Umbilical cord (tissue), 1 donor: ENCODE measurements at regions not wholly inside any gene's neighbourhood (a gene's known extent, or its start where the extent isn't known, plus 50 kb on each side); places are given as distances from the start of the nearest gene placed in this dataset.

Experiments
- DNase-seq: peaks from one replicate; pipeline ENCODE4 v3.0.0-alpha.2; 2015; ENCODE audit warnings: low spot score

DNA sequence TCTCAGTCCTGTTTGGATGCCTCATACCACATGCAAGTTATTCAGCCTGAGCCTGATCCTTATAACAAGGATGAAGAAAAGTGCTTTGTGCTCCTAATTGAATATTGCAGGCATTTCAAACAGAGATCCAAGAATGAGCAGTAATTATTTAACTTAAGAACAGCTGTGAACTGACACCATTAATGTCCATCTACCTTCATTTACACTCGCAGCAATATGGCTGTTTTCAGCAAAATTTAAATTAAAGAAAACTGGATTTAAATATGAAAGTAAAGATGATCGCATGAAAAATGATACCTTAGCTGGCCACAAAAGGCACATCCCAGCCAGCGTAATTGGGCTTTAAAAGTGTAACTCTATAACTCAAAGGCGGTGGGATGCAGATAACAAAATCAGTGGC, 466.3 kb downstream of the GALC start:
- DNase-seq, result no peak

- no peak for DNase-seq
Measured at GRCh38 chr14:87524011-87524410, 469.0 kb downstream of the GALC start.

DNA sequence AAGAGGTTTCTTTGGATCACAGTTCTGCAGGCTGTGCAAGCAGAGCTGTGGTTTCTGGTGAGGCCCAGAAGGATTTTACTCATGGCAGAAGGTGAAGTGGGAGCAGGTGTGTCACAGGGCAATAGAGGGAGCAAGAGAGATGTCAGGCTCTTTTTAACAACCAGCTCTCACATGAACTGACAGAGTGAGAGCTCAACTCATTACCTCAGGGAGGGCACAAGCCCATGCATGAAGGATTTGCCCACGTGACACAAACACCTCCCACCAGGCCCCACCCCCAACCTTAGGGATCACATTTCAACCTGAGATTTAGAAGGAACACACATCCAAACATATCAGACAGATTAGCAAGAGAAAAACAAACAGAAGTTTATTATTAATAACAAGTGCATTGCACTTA, 470.4 kb downstream of the GALC start:
- no peak for DNase-seq

DNA sequence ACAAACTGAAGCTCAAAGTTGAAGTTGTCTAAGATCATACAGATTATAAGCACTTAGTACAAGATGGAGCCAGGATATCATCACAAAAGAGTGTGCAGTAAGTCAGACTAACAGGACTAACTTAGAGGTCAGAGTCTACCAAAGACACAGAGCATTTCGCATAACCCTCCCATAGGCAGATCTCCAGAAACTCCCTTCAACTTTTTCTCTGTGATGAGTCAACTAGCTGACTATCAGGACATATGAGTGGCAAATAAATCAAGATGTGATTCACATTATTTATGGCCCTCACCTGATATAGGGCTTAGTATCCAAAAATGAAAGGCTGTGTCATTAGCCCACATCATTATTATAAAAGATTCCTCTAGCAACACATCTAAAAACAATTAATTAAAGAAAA, 484.6 kb downstream of the GALC start:
- no peak for DNase-seq

DNA sequence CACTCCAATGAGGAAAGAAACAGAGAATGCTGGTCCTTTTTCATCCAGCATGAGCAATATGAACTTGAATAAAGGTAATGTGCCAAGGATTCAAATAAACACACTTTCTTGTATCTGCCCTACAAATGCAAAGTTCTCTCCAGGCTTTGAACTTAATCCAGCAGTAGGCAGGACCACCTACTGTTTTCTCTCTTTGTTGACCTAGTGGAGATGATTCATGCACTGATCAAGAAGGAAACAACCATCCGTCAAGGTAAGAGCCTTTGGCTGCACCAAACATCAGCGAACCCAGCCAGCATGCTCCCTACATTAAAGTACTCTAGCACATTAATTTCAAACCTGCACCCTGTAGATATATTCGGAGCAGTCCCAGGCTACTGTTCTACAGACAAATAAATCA, 489.3 kb downstream of the GALC start:
- DNase-seq, result no peak

GRCh38 chr14:87497301-87497700, 495.7 kb downstream of the GALC start:
- no peak for DNase-seq

- DNase-seq, result no peak
Measured at GRCh38 chr14:87494010-87494409, 499.0 kb downstream of the GALC start.

- DNase-seq, result no peak
Measured at GRCh38 chr14:87492561-87492960, 500.4 kb downstream of the GALC start.

- no peak for DNase-seq
Measured at GRCh38 chr14:87491816-87492215, 501.2 kb downstream of the GALC start.

GRCh38 chr14:87489196-87489819, 503.7 kb downstream of the GALC start:
- no peak for DNase-seq

GRCh38 chr14:87483271-87484260, 509.4 kb downstream of the GALC start:
- no peak for DNase-seq

GRCh38 chr14:87468531-87468930, 524.5 kb downstream of the GALC start:
- DNase-seq, result no peak

DNA sequence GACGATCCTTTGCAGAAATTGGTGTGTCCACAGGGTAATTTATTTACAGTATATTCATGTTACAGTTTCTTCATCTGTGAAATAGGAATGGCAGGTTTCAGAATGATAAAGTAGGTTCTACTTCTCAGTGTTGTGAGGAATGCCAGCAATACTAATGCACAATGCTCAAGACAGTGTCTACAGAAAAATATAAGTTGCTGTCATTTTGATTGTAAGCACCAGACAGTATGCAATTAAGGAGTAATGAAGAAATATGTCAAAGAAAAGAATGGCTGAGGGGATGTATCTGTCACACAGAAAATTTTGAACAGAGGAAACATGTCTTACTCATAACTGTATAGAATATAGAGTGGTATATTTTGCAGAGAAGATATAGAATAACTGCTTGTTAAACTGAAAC, 525.4 kb downstream of the GALC start:
- no peak for DNase-seq

DNA sequence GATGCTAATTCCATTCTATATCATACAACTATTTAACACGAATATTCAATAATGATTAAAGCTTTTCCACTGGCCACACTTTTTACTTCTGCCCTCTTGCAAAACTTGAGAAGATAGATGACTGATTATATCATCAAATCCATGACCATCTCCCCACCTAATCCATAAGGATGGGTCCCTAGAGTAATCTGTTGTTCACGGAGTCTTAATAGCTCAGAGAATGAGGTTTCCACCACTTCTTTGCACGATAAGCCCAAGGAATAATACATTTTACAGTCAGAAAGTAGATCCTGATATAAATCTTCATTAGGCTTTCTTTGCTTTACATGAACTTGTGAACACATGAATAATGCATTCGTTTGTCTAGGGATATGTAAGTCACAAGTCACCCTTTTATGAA, 527.2 kb downstream of the GALC start:
- DNase-seq, result no peak

DNA sequence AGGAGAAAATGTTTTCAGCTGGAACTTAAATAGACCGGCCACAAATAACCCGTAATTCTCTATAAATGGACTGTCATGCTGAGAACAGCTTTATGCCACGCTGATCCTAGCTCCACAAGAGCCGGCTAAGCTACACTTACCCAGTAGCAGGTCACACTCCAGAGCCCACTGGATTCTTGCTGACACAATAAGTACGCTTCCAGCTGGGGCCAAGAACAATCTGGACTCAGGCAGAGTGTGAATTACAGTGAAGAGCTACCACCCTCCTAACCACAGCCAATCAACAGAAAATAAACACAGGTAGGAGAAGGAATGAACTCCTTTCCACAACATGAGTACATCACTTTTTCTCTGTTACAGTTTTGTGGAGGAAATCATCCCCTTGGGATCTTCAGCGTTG, 531.3 kb downstream of the GALC start:
- no peak for DNase-seq

DNA sequence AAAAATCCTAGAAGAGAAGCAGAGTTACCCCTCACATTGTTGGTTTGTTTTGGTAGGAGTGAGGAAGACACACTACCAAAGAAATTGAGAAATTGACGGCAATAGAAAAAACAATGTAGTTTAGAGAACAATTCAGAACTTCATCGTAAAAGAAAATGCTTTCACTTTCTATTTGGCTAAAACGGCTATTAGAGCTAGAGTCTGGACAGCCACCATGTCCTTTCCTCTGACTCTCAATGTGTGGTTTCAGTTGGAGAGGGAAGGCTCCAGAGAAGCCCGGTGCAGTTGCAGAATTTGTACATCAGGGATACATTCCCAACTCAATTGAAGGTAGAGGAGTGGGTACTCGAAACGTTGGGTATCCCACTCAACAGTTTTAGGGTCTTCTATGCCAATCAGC, 535.3 kb downstream of the GALC start:
- DNase-seq, result no peak

DNA sequence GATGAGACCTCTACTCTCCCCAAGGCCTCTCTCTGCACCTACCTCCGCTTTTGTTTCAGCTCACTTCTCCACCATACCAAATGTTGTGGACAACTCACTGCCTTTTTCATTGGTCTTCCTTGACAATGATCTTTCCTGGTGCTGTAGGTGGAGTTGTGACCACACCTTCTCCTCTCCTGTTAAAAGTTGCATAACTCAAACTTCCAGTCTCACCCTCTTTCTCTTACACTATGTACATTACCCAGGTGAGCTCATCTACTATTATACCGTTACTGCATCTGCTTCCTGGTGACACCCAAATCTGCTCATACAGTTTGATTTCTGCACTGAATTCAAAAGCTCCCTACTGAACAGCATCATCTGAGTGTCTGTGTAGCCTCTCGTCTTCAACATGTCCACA, 542.8 kb downstream of the GALC start:
- DNase-seq, result no peak

DNA sequence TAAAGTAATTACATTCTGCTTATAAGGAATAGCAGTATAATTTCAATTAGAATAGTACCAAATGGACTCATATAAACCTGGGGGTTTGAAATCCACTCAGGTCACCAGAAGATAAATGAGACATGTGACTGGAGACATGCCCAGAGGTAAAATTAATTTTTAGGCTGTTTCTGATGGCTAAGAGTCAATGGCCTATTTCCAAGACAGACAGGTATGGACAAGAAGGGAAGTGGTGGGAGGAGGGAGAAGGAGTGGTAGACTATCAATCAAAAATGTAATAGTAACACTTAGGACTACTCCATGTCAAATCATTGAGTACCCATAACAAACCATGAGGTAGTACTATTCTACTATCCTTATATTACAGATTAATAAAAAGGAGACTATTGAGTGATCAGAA, 544.0 kb downstream of the GALC start:
- DNase-seq, result no peak

DNA sequence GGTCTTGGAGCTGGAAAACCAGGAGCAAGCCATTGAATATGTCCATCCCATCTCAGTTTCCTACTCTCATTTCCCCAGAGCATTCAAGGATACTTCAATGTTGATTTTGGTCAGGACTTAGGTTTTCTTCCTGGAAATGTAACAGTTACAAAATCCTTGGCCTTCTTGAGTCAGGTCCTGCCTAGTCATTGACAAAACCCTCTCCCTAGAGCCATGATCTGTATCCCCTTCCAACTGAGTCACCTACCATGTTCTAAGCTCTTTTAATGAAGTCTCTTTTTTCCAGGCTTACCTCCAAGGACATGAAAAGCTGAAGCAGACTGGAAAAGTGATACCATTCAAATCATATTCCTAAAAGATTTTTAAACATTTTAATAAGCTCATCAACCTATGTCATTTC, 549.2 kb downstream of the GALC start:
- DNase-seq, result no peak

DNA sequence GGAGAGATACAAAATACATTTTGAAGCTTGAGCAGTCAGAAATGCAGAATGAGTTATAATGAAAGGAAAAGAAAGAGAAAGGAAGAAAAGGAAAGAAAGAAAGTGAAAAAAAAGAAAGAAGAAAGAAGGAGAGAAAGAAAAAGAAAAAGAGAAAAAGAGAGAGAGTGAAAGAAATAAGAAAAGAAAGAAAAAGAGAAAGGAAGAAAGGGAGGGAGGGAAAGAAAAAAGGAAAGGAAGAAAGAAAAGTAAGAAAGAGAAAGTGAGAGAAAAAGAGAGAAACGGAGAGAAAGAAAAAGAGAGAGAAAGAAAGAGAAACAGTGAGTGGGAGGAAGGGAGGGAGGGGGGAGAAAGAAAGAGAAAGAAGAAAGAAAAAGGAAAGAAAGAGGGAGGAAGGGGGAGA, 549.9 kb downstream of the GALC start:
- DNase-seq, result no peak

DNA sequence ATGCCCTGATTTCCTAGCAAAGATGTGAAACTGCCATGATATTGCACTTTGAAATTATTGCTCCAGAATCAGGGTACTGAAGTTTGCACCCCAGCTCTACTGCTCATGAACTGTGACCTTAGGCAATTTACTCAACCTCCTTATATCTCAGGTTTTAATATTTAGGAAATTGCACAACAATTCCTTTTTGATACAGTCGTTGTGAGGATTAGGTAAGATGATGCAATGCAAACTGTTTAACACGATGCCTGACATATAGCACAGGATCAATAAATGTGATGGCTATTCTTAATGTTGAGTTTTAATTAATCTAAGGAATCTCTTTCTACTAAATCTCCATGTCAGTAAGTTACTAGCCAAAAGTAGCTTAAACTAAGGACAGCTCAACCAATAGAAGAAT, 555.8 kb downstream of the GALC start:
- DNase-seq, result no peak

GRCh38 chr14:87434680-87435079, 558.3 kb downstream of the GALC start:
- DNase-seq, result no peak

DNA sequence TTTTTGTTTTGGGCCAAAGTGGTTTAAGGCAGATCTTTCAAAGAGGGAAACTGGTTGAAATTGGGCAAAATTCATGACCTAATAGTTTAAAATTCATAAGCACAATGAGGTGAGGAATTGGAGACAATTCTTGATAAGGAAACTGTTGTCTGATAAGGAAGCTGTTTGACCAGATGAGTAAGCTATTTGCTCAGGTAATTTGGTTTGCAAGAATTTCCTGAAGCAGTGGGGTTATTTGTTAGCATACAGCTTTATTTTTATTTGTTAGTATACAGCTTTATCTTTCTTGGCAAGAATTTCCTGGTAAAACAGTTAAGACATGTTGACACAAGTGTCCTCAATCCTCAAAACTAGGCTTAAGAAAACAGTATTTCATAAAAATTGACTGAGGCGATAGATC, 559.0 kb downstream of the GALC start:
- DNase-seq, result no peak
